HG03280 (cell line): ENCODE measurements at regions not wholly inside any gene's neighbourhood (a gene's known extent, or its start where the extent isn't known, plus 50 kb on each side); places are given as distances from the start of the nearest gene placed in this dataset.

Experiments used
- ATAC-seq: cut with Tn5 transposase; IDR thresholded peaks from one replicate; pipeline ENCODE4 v1.9.1; 2021; ENCODE audit warnings: mild to moderate bottlenecking, moderate library complexity; ENCODE audit not compliant: unreplicated experiment

- no peak for ATAC-seq
Observed at GRCh38 chr3:139870000-139870675, 64.8 kb upstream of the CLSTN2 start.

- no peak for ATAC-seq
Observed at GRCh38 chr3:139868773-139869172, 66.2 kb upstream of the CLSTN2 start.

- no peak for ATAC-seq
Observed at GRCh38 chr3:139848660-139849059, 86.3 kb upstream of the CLSTN2 start.

- ATAC-seq, result no peak
Observed at GRCh38 chr3:139846729-139847128, 88.3 kb upstream of the CLSTN2 start.

- ATAC-seq, result no peak
Observed at GRCh38 chr3:139839659-139840058, 95.3 kb upstream of the CLSTN2 start.

GRCh38 chr3:139839014-139839413 is 96.0 kb upstream of the CLSTN2 start:
- ATAC-seq, result no peak

- no peak for ATAC-seq
Observed at GRCh38 chr3:139838269-139838957, 96.6 kb upstream of the CLSTN2 start.

- no peak for ATAC-seq
Observed at GRCh38 chr3:139836698-139837464, 98.1 kb upstream of the CLSTN2 start.

- ATAC-seq, result no peak
Observed at GRCh38 chr3:139835830-139836683, 98.9 kb upstream of the CLSTN2 start.

- ATAC-seq, result no peak
Observed at GRCh38 chr3:139832998-139833397, 102.0 kb upstream of the CLSTN2 start.

GRCh38 chr3:139830817-139831216 is 104.2 kb upstream of the CLSTN2 start:
- ATAC-seq, result no peak

- ATAC-seq, result no peak
Observed at GRCh38 chr3:139827833-139828232, 107.2 kb upstream of the CLSTN2 start.

- ATAC-seq, result no peak
Observed at GRCh38 chr3:139824864-139825263, 110.1 kb upstream of the CLSTN2 start.

GRCh38 chr3:139814646-139815045 is 120.3 kb upstream of the CLSTN2 start:
- ATAC-seq, result no peak

GRCh38 chr3:139811331-139811730 is 123.7 kb upstream of the CLSTN2 start:
- no peak for ATAC-seq

GRCh38 chr3:139808201-139808600 is 126.8 kb upstream of the CLSTN2 start:
- ATAC-seq, result no peak

GRCh38 chr3:139803294-139803693 is 125.5 kb upstream of the NMNAT3 start:
- ATAC-seq, result no peak

- ATAC-seq, result no peak
Observed at GRCh38 chr3:139797724-139798343, 120.1 kb upstream of the NMNAT3 start.

- ATAC-seq, result no peak
Observed at GRCh38 chr3:139794469-139795265, 116.9 kb upstream of the NMNAT3 start.

GRCh38 chr3:139793408-139793807 is 115.6 kb upstream of the NMNAT3 start:
- no peak for ATAC-seq
